T-cell (primary cell): ENCODE measurements at regions not wholly inside any gene's neighbourhood (a gene's known extent, or its start where the extent isn't known, plus 50 kb on each side); places are given as distances from the start of the nearest gene placed in this dataset.

Experiments used
- ATAC-seq, 4 experiments: fragments of 200-7000 bp in 3 of 4; fragments of 150-1000 bp in 1 of 4; cut with Tn5 transposase; replicated peaks in 1 of 4; 1 replicate in 3 of 4; 2 replicates in 1 of 4; pipeline ENCODE4 v1.10.0; 2021; ENCODE audit warnings: moderate library complexity in 3 of 4, mild to moderate bottlenecking in 2 of 4, moderate number of reproducible peaks in 1 of 4
- CTCF ChIA-PET, 2 donors: fragments of 300-600 bp; sonication (Branson Sonifier 250); formaldehyde crosslinking; loops; one replicate each; lab custom pipeline; 2022; ENCODE audit warnings: antibody characterized with exemption in 2 of 2; lab: Charles Lee
- POLR2A ChIA-PET, 2 donors: fragments of 300-600 bp; sonication (Branson Sonifier 250); formaldehyde crosslinking; loops; one replicate each; lab custom pipeline; 2022; ENCODE audit warnings: antibody characterized with exemption in 2 of 2; lab: Charles Lee
- DNase-seq, 35 experiments: peaks; one replicate each; pipeline versions ENCODE4 v3.0.0 to v3.0.0-alpha.2; 2013 to 2023
- H3K27ac ChIP-seq: one replicate; pipeline ENCODE4 v1.5.1; 2013; ENCODE audit warnings: low read length
- H3K27me3 ChIP-seq, 2 experiments: replicated peaks in 1 of 2; 1 replicate in 1 of 2; 2 replicates in 1 of 2; pipeline versions ENCODE4 v1.6.1 to v1.7.0; 2013; ENCODE audit warnings: low read length in 1 of 2, mixed read lengths in 1 of 2; ENCODE audit not compliant: control insufficient read depth in 2 of 2, insufficient read depth in 2 of 2; ENCODE audit errors: extremely low read depth in 1 of 2
- H3K36me3 ChIP-seq, 2 donors: 1 replicate in 1 of 2; 2 replicates in 1 of 2; pipeline versions ENCODE4 v1.6.1 to v1.7.0; 2013; ENCODE audit warnings: low read length in 1 of 2; ENCODE audit not compliant: control insufficient read depth in 2 of 2, insufficient read depth in 1 of 2; ENCODE audit errors: extremely low read depth in 1 of 2
- H3K4me1 ChIP-seq, 2 experiments: 1 replicate in 1 of 2; 2 replicates in 1 of 2; pipeline versions ENCODE4 v1.6.1 to v1.7.0; 2013; ENCODE audit warnings: low read length in 2 of 2, mixed read lengths in 1 of 2; ENCODE audit not compliant: insufficient read depth in 2 of 2, control insufficient read depth in 1 of 2; ENCODE audit errors: extremely low read depth in 1 of 2
- H3K4me3 ChIP-seq, 2 donors: 1 replicate in 1 of 2; 2 replicates in 1 of 2; pipeline versions ENCODE4 v1.5.1 to v1.7.0; 2013; ENCODE audit warnings: mild to moderate bottlenecking in 2 of 2, low read length in 1 of 2, moderate library complexity in 1 of 2; ENCODE audit not compliant: control insufficient read depth in 1 of 2; ENCODE audit errors: extremely low read depth in 1 of 2
- H3K9me3 ChIP-seq: 2 replicates; pipeline ENCODE4 v1.7.0; 2013
- H3K27ac Mint-ChIP-seq, 2 donors: one replicate each; pipeline ENCODE4 v1.8.0; 2020 to 2021; ENCODE audit warnings: mild to moderate bottlenecking in 2 of 2, mixed read lengths in 2 of 2
- H3K27me3 Mint-ChIP-seq, 2 donors: one replicate each; pipeline ENCODE4 v1.8.0; 2021 to 2022; ENCODE audit warnings: mixed read lengths in 2 of 2
- H3K36me3 Mint-ChIP-seq: one replicate; pipeline ENCODE4 v1.8.0; 2021; ENCODE audit warnings: mixed read lengths
- H3K4me1 Mint-ChIP-seq, 3 donors: one replicate each; pipeline ENCODE4 v1.8.0; 2020 to 2022; ENCODE audit warnings: mixed read lengths in 3 of 3, mild to moderate bottlenecking in 1 of 3
- H3K4me3 Mint-ChIP-seq, 3 donors: one replicate each; pipeline ENCODE4 v1.8.0; 2020 to 2022; ENCODE audit warnings: mild to moderate bottlenecking in 3 of 3, mixed read lengths in 3 of 3, moderate library complexity in 3 of 3
- H3K9me3 Mint-ChIP-seq, 3 donors: one replicate each; pipeline ENCODE4 v1.8.0; 2020 to 2022; ENCODE audit warnings: mixed read lengths in 3 of 3
- WGBS: methylation state at CpG from one replicate; pipeline ENCODE4 v1.1.5; 2013; ENCODE audit warnings: missing lambda C conversion rate; ENCODE audit not compliant: insufficient coverage; 5-methylcytosine and 5-hydroxymethylcytosine counted together

DNA sequence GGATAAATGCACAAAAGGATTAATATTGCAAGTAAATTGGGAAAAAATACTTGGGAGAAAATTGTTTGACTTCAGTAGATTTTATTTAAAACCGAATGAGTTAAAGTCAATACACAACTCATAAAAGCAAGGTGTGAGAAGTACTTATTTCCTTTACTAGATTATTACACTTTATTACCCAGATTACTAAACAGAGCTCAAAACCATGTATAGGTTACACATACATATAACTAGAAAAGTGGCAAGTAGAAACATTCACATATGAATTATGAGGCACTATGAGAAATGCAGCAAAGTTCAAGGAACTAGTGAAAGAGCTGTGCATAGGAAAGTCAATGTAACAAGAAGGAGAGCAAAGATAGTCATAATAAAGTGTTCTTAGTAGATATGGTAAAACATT, 113.0 kb downstream of the CXXC4 start:
- ATAC-seq (no peak), DNase-seq (no peak)
- no peaks in the 10 kb centered on the region for H3K4me1 ChIP-seq
- no peaks in the 10 kb centered on the region for H3K9me3 ChIP-seq
- H3K9me3 Mint-ChIP-seq: peaks cover 2 to 5% (median 4%) of the 10 kb centered on the region in 3 donors
- H3K4me3 Mint-ChIP-seq: no peak overlapping the region
- H3K36me3 ChIP-seq: no peaks in the 10 kb centered on the region
- no peaks in the 10 kb centered on the region for H3K27me3 Mint-ChIP-seq
- no peaks in the 10 kb centered on the region for H3K27me3 ChIP-seq
- no peaks in the 10 kb centered on the region for H3K36me3 Mint-ChIP-seq
- no CpG with 5 or more reads among the region's 1 CpG for WGBS
- ChIA-PET CTCF (no interaction called here), POLR2A (no interaction called here)
- H3K4me3 ChIP-seq: no peak overlapping the region
- H3K4me1 Mint-ChIP-seq: no peaks in the 10 kb centered on the region
- H3K27ac Mint-ChIP-seq: no peak overlapping the region
- H3K27ac ChIP-seq: no peak overlapping the region

DNA sequence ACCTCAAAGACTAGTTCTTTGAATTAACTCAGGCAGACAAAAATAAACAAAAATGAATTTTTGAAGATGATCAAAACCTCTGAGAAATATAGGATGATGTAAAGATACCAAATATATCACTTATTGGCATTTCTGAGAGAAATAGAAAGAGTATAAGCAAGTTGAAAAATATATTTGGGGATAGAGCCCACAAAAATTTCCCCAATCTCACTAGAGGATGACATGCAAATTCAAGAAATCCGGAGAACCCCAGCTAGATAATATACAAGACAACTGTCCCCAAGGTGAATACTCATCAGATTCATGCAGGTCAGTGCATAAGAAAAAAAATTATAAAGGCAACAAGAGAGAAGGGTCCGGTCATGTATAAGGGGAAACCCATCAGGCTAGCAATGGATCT, 129.1 kb downstream of the CXXC4 start:
- CTCF ChIA-PET: interaction anchor here in 1 of 2 donors (0.7 kb wide), 1 partner anchor 66 kb away, joined by 3 read pairs; no protein-coding TSS in a partner anchor
- no peak overlapping the region for H3K4me3 ChIP-seq
- WGBS: no CpG with 5 or more reads among the region's 2 CpGs
- no peak overlapping the region for H3K27ac ChIP-seq
- ATAC-seq (no peak), DNase-seq (no peak)
- Mint-ChIP-seq H3K36me3 (no peaks in the 10 kb centered on the region), H3K27me3 (no peaks in the 10 kb centered on the region), H3K9me3 (peaks cover 0 to 11% (median 10%) of the 10 kb centered on the region in 3 donors), H3K4me1 (no peaks in the 10 kb centered on the region), H3K4me3 (no peak overlapping the region), H3K27ac (no peak overlapping the region)
- no peaks in the 10 kb centered on the region for H3K9me3 ChIP-seq
- H3K36me3 ChIP-seq: no peaks in the 10 kb centered on the region
- POLR2A ChIA-PET: no interaction called here
- no peaks in the 10 kb centered on the region for H3K27me3 ChIP-seq
- H3K4me1 ChIP-seq: no peaks in the 10 kb centered on the region

DNA sequence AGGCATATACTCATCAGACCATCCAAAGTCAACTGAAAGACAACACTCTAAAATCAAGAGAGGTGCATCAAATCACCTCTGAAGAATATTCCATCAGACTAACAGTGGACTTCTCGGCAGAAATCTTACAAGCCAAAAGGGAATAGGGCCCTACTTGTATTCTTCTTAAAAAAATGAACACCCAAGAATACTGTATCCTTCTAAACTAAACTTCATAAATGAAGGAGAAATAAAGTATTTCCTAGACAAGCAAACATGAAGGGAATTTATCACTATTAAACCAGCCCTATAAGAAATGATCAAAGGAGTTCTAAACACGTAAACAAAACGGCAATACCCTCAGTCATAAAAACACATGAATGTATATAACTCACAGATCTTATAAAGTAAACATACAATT, 141.2 kb downstream of the CXXC4 start:
- ChIA-PET POLR2A (no interaction called here), CTCF (no interaction called here)
- H3K27me3 Mint-ChIP-seq: no peaks in the 10 kb centered on the region
- no CpG with 5 or more reads among the region's 3 CpGs for WGBS
- H3K27ac Mint-ChIP-seq: no peak overlapping the region
- ATAC-seq (no peak), DNase-seq (no peak)
- H3K4me1 ChIP-seq: no peaks in the 10 kb centered on the region
- H3K9me3 ChIP-seq: no peaks in the 10 kb centered on the region
- no peaks in the 10 kb centered on the region for H3K4me1 Mint-ChIP-seq
- no peaks in the 10 kb centered on the region for H3K36me3 Mint-ChIP-seq
- H3K36me3 ChIP-seq: no peaks in the 10 kb centered on the region
- H3K4me3 Mint-ChIP-seq: no peak overlapping the region
- peaks cover 21 to 41% (median 26%) of the 10 kb centered on the region in 3 donors for H3K9me3 Mint-ChIP-seq
- H3K27ac ChIP-seq: no peak overlapping the region
- no peak overlapping the region for H3K4me3 ChIP-seq
- no peaks in the 10 kb centered on the region for H3K27me3 ChIP-seq

DNA sequence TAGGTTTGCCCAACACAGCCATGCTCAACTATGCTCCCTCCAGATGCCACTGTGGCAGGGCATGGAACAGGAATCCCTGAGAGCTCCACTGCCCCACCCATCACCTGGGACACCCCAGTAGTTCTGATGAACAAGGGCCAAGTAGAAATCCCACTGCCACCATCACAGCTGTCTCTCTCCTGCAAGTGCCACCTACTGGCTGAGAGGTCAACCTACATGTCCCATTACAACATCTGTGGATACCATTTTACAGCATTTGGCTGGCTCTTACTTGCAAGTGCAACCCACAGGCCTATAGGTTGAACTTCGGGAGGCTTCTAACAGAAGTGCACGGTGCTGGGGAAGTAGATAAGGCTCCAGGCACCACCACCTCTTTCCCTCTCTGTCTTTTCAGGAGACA, 142.5 kb downstream of the CXXC4 start:
- CTCF ChIA-PET: no interaction called here
- POLR2A ChIA-PET: no interaction called here
- H3K4me1 Mint-ChIP-seq: no peaks in the 10 kb centered on the region
- Histone ChIP-seq H3K4me1 (no peaks in the 10 kb centered on the region), H3K27me3 (no peaks in the 10 kb centered on the region), H3K36me3 (no peaks in the 10 kb centered on the region), H3K4me3 (no peak overlapping the region), H3K27ac (no peak overlapping the region), H3K9me3 (peaks cover 3% of the 10 kb centered on the region)
- H3K4me3 Mint-ChIP-seq: no peak overlapping the region
- H3K9me3 Mint-ChIP-seq: peaks cover 22 to 40% (median 24%) of the 10 kb centered on the region in 3 donors
- ATAC-seq (no peak), DNase-seq (no peak)
- H3K36me3 Mint-ChIP-seq: no peaks in the 10 kb centered on the region
- 77% methylated on average over 2 of the region's 2 CpGs for WGBS
- H3K27me3 Mint-ChIP-seq: no peaks in the 10 kb centered on the region
- no peak overlapping the region for H3K27ac Mint-ChIP-seq

DNA sequence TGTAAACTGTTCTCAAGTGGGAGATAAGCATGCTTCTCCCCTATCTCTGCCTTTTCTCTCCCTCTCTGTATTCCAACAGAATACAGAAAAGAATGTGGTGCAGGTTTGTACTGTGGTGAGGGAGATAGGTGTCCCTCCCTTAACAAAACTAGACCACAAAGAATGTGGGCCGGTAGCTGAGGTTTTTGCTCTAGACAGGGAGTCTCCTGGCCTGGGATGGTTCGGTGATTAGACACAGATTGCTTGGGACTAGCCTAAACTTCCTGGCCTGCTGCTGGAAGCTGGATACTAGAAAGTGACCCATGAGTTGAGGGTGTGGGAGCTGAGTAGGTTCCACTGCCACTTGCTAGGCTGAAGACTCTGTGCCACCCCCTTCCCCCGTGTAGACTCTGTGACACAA, 143.0 kb downstream of the CXXC4 start:
- no peak overlapping the region for H3K27ac Mint-ChIP-seq
- peaks cover 19 to 35% (median 22%) of the 10 kb centered on the region in 3 donors for H3K9me3 Mint-ChIP-seq
- ChIA-PET POLR2A (no interaction called here), CTCF (no interaction called here)
- H3K27me3 ChIP-seq: no peaks in the 10 kb centered on the region
- peaks cover 3% of the 10 kb centered on the region for H3K9me3 ChIP-seq
- no peaks in the 10 kb centered on the region for H3K4me1 Mint-ChIP-seq
- H3K4me1 ChIP-seq: no peaks in the 10 kb centered on the region
- ATAC-seq: no peak
- H3K36me3 ChIP-seq: no peaks in the 10 kb centered on the region
- H3K4me3 ChIP-seq: no peak overlapping the region
- no peak overlapping the region for H3K4me3 Mint-ChIP-seq
- H3K27me3 Mint-ChIP-seq: no peaks in the 10 kb centered on the region
- no peak for DNase-seq
- WGBS: 40% methylated on average over 1 of the region's 3 CpGs
- no peak overlapping the region for H3K27ac ChIP-seq
- no peaks in the 10 kb centered on the region for H3K36me3 Mint-ChIP-seq

DNA sequence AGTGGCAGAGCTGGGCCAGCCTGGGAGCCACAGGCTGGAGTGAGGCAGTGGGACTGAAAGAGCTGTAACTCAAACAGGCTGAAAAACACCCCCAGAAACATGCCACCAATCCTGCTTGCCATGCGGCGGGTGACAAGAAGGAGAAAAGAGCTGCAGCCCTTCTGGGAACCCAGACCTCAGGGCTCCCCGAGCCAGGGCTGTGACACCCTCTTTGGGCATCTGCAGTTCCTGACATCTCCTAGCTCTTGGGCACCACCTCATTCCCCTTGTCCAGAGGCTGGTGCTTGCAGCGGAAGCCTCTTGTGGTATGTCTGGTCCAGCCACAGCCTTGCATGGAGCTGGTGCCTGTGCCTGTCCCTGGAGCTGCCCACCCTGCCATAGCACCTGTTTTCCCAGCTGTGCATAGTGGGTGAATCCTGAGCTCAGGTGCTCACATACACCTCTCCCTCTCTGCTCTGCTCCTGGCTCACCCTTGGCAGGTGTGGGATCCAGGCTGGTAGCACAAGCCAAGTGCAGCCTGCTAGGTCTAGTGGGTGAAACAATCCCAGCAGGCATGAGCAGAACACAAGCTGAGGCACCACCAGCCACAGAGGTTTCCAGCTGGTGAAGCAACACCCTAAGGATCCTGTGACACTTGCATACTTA, 149.0 kb downstream of the CXXC4 start:
- WGBS: 93% methylated on average over 3 of the region's 4 CpGs
- Histone ChIP-seq H3K9me3 (peaks cover 3% of the 10 kb centered on the region), H3K36me3 (no peaks in the 10 kb centered on the region), H3K27ac (no peak overlapping the region), H3K4me1 (no peaks in the 10 kb centered on the region), H3K27me3 (peaks cover 0 to 5% of the 10 kb centered on the region in 2 experiments), H3K4me3 (no peak overlapping the region)
- ChIA-PET CTCF (no interaction called here), POLR2A (no interaction called here)
- no peak overlapping the region for H3K4me3 Mint-ChIP-seq
- ATAC-seq (no peak), DNase-seq (no peak)
- H3K27ac Mint-ChIP-seq: no peak overlapping the region
- peaks cover 3 to 15% (median 14%) of the 10 kb centered on the region in 3 donors for H3K9me3 Mint-ChIP-seq
- H3K4me1 Mint-ChIP-seq: no peaks in the 10 kb centered on the region
- no peaks in the 10 kb centered on the region for H3K27me3 Mint-ChIP-seq
- no peaks in the 10 kb centered on the region for H3K36me3 Mint-ChIP-seq
